ENCODE measurements at regions not wholly inside any gene's neighbourhood (a gene's known extent, or its start where the extent isn't known, plus 50 kb on each side); places are given as distances from the start of the nearest gene placed in this dataset.

- no peak overlapping the region for H3K4me3 ChIP-seq
- H3K36me3 ChIP-seq, result no peaks in the 10 kb centered on the region
- intact Hi-C loops (cut with DNase I), result no loop called here
- WGBS, 3 donors, result 69 to 96% (median 81%) methylated on average over 6 of the region's 6 CpGs
- H3K27me3 ChIP-seq, result no peaks in the 10 kb centered on the region
- no peaks in the 10 kb centered on the region for H3K4me1 ChIP-seq (ENCODE audit: insufficient read depth)
- no peaks in the 10 kb centered on the region for H3K9me3 ChIP-seq
- TF ChIP-seq EP300 (IDR thresholded peaks at IDR 0.05), result no peak
- TF ChIP-seq POLR2A (IDR thresholded peaks at IDR 0.05), result no peak
- TF ChIP-seq CTCF (IDR thresholded peaks at IDR 0.05), result no peak
- DNase-seq, result no peak
- H3K27ac ChIP-seq, result no peak overlapping the region
Measured at GRCh38 chr10:78702876-78703275, 365.9 kb upstream of the ZMIZ1 start.

GRCh38 chr10:78703593-78703992, 365.2 kb upstream of the ZMIZ1 start:
- Histone ChIP-seq H3K27me3 (no peaks in the 10 kb centered on the region), H3K4me1 (ENCODE audit: insufficient read depth) (no peaks in the 10 kb centered on the region), H3K9me3 (no peaks in the 10 kb centered on the region), H3K36me3 (no peaks in the 10 kb centered on the region), H3K4me3 (no peak overlapping the region), H3K27ac (no peak overlapping the region)
- DNase-seq, result no peak
- TF ChIP-seq CTCF (IDR thresholded peaks at IDR 0.05), result no peak
- no peak for TF ChIP-seq POLR2A (IDR thresholded peaks at IDR 0.05)
- no peak for TF ChIP-seq EP300 (IDR thresholded peaks at IDR 0.05)
- 75 to 79% (median 79%) methylated on average over 6 of the region's 6 CpGs for WGBS, 3 donors
- intact Hi-C loops (cut with DNase I), result no loop called here

- Histone ChIP-seq H3K27me3 (no peaks in the 10 kb centered on the region), H3K4me1 (ENCODE audit: insufficient read depth) (no peaks in the 10 kb centered on the region), H3K36me3 (no peaks in the 10 kb centered on the region), H3K9me3 (no peaks in the 10 kb centered on the region), H3K27ac (no peak overlapping the region), H3K4me3 (no peak overlapping the region)
- no peak for DNase-seq
- TF ChIP-seq EP300 (IDR thresholded peaks at IDR 0.05), result no peak
- TF ChIP-seq POLR2A (IDR thresholded peaks at IDR 0.05), result no peak
- TF ChIP-seq CTCF (IDR thresholded peaks at IDR 0.05), result no peak
- 93 to 98% (median 97%) methylated on average over 2 of the region's 2 CpGs for WGBS, 3 donors
- intact Hi-C loops (cut with DNase I), result no loop called here
Measured at GRCh38 chr10:78706256-78706655, 362.5 kb upstream of the ZMIZ1 start.

GRCh38 chr10:78706726-78707540, 361.8 kb upstream of the ZMIZ1 start:
- intact Hi-C loops (cut with DNase I), result no loop called here
- 39 to 42% (median 41%) methylated on average over 5 of the region's 5 CpGs for WGBS, 3 donors
- H3K4me3 ChIP-seq, result no peak overlapping the region
- TF ChIP-seq POLR2A (IDR thresholded peaks at IDR 0.05) (no peak), EP300 (IDR thresholded peaks at IDR 0.05) (no peak), CTCF (IDR thresholded peaks at IDR 0.05) (no peak)
- no peak for DNase-seq
- H3K4me1 ChIP-seq (ENCODE audit: insufficient read depth), result no peaks in the 10 kb centered on the region
- H3K27ac ChIP-seq, result no peak overlapping the region
- no peaks in the 10 kb centered on the region for H3K36me3 ChIP-seq
- no peaks in the 10 kb centered on the region for H3K27me3 ChIP-seq
- H3K9me3 ChIP-seq, result no peaks in the 10 kb centered on the region
